Hematopoietic multipotent progenitor cell treated with erythropoietin and hydrocortisone succinate and interleukin-3 and kit ligand, for 15 days (in vitro differentiated cells): ENCODE measurements at regions not wholly inside any gene's neighbourhood (a gene's known extent, or its start where the extent isn't known, plus 50 kb on each side); places are given as distances from the start of the nearest gene placed in this dataset.
A peak's percentile ranks its signal among the peaks of the same experiment; 100 is the strongest.

Source experiments
- DNase-seq: peaks from one replicate; pipeline ENCODE4 v3.0.0-alpha.2; 2015; ENCODE audit warnings: low spot score

DNA sequence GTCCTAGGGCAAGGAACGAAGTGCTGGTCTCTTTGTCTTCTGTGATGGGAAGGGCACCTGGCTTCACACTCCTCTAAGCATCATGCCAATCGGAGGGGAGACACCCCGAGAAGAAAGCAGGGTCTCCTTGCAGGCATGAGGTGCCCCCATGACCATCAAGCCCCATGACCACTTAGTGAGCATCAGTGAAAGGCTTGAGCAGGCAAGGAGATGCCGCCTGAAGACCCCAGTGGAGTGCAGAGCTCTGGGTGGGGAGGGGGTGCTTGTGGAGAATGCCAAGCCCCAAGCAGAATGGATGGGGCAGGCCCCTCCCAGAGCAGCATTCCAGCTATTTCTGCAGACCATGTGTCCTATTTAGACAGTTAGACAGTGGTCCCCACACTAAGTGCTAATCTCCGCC lies 232.7 kb upstream of the TNRC6C start:
- DNase-seq = no peak

DNA sequence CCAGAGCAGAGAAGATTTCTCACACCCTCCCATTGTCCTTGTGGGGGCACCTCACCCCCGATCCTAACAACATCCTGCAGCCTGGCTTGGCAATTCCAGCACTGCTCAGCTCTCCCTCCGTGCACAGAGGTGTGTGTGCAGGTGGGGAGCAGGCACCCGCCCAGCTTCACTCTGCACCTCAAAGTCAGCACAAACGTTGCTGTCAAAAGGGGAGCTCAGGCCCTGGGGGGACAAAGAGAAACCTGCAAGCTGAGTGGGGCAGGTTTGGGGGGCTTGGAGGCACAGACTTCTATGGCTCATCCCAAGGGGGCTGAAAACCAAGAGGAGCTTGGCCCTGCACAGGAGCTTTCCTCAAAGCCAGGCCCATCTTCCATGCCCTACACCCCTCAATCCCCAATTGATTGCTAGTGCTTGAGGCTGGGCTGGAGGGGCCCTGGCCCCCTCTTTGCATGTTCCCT lies 231.9 kb upstream of the TNRC6C start:
- DNase-seq = no peak

DNA sequence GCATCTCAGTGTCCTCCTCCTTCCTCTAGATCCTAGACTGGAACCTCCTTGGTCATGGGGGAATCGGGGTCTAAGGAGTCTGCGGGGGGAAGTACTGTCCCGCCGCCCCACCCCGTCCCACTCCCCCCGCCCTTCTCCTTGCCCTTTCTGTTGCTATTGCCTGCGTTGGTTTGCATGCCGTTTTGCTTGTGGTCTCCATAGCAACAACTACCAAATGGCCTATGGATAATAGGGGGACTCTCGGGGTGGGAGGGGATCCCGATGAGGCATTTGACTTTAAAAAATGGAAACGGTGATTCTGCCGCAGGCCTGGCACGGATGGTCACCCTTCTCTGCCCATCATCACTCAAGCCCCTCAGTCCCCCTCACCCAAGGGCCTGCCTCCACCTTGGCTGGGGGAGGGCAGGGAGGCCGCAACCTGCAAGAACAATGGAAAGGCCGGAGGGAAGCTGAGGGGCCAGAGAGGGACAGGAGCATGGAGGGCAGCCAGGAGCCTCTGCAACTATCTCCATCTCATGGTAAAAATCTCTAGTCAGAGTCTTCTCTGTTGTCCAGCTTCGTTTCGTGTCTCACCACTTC lies 231.4 kb upstream of the TNRC6C start:
- no peak for DNase-seq

DNA sequence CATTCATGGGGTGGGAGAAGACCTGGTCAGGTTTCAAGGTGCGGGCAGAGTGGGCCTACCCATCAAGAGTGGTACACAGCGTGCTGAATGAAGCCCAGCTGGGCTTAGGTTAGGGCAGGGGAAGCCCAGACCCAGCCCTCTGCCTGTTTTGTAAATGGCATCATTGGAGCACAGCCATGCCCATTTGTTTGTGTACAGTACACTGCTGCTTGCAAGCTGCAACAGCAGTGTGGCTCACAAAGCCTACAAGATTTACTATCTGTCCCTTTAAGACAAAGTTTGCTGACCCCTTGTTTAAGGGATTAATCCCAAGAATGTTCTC lies 230.1 kb upstream of the TNRC6C start:
- DNase-seq = no peak

DNA sequence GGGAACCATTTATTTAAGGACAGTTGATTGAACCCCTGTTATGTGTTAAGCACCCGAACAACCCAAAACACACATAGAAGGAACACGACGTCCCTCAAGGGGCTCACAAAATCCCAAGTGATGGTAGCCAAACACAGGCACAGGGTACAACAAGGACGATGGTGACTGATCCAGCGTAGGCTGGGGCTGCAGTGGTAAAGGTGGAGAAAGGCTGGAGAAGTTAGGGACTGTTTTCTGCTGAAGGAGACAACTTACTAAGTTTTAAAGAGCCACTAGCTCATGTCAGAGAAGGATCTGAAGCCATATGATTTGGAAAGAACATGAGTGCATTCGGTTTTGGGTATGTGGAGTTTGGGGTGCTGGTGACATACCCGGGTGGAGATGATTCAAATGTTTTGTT lies 229.6 kb upstream of the TNRC6C start:
- no peak for DNase-seq

DNA sequence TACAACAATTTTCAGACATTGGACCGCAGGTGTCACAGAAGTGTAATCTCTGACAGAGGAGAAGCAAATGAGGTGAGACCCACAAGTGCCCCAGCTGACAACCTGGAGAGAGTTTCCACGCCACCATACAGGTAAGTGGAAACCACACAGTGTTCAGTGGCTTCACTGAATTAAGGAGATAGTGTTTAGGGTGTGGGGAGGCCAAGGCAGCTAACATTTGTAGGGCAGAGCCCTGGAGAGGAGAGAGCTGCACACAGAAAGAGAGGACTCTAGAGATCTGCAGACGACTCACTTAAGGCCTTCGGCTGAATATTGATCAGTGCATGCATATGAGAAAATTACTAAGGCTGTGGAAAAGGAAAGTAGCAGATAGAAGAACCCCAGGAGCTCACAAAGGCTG lies 228.9 kb upstream of the TNRC6C start:
- DNase-seq = no peak

DNA sequence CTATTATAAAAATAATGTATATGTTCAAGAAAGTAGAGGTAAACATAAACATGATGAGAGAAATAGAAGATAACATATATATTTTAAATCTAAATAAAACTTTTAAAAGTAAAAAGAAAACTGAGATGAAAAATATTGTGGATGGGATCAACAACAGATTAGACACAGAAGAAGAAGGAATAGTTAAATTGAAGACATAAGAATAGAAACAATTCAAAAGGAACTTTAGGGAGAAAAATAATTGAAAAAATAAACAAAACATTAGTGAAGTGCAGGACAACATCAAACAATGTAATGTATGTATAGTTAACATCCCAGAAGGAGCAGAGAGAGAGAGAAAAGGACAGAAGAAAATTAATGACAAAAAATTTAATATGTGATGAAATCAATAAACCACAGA lies 228.1 kb upstream of the TNRC6C start:
- no peak for DNase-seq

DNA sequence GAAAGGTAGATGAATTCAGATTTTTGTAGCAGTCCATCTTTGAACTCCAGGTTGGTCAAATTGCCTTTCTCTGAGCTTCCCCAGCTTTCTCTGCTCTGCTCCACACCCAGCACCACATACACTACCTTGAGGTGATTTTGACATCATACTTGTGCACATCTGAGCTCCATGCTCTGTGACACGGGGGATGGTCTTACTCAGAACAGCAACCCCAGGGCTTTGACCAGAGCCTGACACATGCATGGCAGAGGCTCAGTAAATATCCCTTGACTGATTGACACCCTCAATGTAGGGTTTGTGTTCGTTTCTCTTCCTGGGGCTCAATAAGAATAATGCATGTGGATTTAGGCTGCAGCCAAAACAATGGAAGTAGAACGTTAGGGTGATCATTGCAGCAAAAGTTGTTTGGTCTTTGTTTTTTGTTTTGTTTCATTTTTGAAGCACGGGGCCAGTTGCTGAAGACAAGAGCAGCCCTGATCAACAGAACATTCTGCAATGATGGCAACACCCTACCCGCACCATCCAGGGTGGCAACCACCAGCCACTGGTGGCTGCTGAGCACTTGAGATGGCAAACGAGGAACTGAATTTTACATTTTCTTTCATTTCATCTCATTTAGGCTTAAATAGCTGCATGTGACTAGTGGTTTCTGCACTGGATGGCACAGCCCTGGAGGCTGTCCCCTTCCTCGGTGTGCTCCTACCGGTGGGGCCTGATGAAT lies 224.8 kb upstream of the TNRC6C start:
- no peak for DNase-seq

DNA sequence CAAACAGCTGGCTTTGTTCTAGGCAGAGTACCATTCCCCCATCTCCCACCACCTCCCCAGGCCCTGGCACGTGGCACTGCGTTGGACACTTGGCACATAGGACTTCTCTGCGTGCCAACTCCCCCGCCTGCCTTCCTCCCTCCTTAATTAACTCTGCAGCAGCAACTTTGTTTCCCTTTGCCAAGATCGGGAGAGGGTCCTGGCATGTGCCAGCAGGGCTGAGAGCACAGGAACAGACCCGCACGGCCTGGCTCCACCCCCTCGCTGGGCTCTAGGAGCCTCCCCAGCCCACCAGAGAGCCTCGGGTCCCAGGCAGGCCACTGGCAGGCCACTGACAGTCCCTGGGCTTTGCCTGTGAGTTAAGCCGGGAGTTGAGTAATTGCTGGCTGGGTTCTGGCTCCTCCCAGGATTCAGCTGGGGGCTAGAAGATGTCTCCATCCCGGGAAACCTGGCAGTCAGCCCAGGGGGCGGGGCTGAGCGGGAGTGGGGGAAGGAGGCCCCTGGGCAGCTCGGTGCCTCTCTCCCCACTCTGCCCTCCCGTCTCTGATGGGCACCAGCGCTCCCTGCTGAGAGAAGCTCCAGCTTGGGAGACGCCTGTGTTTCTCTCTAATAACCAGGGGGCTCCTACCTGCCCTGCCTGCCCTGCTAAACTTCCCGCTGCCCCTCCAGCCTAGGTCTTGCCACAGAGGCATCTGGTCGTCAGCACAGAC lies 224.0 kb upstream of the TNRC6C start:
- no peak for DNase-seq

DNA sequence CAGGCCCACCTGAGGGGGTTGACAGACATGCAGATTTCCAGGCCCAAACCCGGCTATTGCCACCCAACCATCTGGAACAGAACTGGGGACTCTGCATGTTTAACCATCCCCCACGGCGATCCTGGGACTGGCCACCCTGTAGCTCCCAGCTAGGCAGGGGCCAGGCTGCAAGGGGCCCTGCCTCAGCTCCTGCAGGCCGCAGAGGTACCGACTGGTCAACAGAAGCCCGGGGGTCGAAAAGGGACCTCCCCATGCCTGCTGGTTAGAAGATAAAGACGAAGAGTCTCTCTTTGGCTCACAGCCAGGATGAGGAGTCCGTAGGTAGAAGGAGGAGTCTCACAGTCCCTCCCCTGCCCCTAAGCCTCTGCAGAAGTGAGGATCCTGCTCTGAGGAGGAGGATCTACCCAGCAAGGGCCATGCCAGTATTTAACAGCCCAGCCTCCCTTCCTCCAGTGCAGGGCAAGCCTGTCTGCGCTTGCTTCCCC lies 223.4 kb upstream of the TNRC6C start:
- DNase-seq = peak; percentile 72

DNA sequence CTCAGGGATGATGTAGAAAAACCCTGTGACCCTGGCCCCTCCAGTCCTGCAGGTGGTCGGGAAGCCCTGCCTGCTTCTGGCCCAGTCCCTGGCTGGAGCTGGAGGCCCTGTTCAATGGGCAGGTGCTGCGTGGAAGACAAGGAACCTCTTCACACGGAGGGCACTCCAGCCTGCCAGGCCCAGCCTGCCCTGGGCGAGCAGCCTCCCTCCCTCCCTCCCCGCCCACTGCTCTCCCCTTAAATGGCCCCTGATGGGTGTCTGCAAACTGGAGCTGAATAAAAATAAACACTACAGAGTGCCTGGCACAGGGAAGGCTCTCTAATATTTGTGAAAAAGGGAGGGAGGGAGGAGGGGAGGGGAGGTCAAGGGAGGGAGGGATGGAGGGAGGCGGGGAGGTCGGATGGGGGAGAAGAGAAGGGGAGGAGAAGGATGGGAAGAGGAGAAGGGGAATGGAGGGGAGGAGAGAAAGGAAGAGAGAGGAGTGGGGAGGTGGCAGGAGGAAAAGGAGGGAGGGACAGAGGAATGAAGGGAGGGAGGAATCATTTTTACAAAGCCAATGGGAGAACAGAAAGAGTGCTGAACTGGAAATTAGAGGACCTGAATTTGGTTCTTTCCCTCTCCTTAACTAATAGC lies 222.8 kb upstream of the TNRC6C start:
- DNase-seq = no peak

DNA sequence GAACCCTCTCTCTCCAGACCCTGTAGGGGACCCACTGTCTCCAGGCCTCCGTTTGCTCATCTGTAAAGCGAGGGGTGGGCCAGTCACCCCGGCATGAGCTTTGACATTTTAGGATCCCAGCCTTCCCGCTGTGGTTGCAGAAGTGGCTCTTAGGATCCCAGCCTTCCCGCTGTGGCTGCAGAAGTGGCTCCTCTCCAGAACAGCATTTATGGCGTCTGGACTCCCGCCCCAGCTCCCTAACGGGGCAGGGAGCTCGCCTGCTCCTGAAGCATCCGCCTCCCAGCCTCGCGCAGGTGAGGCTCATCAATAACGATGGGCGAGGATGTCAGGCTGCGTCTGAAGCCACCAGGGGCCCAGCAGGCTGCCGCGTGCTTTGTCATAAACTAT lies 222.3 kb upstream of the TNRC6C start:
- no peak for DNase-seq

DNA sequence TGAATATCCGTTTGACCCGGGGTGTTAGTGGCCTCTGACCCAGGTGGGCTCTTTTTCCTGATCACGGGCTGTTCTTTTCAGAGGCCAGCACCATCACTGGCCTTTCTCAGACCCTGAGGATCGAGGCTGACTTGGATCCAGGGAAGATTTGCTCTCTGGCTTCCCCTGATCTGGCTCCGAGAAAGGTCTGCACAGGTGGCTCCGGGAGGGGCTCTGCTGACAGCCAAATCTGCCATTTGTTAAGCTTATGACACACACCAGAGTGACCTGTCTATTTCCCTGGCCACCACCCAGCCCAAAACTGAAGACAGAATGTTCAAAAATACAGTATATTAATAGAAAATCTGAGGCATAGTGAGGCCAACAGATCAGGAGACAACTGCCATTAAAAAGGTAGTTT lies 221.8 kb upstream of the TNRC6C start:
- no peak for DNase-seq

DNA sequence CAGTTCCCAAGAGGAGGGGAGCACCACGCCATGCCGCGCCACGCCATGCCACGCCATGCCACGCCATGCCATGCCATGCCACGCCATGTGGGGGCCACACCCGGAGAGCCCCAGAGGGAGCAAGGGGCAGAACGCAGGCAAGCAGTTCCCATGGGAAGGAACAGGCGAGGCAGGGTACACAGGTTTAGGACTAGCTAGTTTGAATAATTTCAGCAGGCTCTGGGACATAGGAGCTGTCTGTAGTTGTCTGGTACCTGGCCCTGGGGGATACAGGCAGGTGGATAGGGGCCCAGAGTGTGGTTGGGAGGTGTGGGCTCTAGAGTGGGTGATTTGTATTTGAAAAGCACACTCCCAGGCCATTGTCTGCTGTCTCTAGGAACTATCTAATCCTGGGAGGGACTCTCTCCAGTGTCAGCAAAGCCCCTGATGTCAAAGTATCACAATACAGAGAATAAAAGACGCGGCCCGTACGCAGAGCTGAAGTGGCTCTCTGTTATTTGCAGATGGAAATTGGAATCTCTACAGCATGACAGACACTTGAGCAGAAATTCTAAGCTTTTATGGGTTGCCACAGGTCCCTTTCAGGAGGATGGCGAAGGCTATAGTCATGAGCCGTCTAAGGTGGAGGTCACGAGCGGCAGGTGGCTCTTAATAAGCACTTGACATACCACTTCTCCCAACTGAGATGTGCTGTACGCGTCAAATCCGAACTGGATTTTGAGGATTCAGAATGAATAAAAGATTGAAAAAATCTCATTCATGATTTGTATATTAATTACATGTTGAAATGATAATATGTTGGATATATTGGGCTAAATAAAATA lies 220.8 kb upstream of the TNRC6C start:
- DNase-seq = no peak

DNA sequence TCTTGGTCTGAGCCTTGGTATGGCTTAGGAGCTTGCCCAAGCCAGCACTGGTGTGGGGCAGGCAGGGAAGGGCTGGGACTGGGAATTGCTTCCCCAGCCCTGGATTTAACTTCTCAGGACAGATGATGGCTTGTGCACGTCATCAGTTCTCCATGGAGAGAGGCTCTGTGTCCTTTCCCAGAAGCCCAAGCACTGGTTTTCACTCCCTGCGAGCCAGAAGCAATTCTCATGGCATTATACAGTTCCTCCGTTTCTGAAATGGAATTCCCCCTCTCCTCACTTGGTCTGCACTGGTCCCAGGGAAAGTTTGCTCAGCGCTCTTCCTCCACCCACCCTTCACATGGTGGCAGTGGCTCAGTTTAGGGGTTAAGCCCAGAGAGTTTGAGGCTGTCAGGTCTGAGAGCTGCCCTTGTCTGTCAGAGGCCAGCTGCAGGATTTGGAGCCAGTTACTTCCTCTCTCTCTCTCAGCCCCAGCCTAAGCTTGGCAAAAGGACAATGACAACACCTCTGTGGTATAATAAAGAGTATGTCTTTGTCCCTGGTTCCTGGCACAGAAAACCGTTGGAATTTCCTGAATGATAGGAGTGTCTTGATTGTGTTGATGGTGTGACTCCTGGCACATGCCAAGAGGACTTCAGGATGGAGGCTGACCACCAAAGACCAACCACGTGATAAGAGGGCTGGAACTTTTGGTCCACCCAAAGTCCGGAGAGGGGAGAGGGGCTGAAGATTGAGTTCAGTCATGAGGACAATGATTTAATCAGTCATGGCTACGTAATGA lies 219.6 kb upstream of the TNRC6C start:
- DNase-seq = no peak

DNA sequence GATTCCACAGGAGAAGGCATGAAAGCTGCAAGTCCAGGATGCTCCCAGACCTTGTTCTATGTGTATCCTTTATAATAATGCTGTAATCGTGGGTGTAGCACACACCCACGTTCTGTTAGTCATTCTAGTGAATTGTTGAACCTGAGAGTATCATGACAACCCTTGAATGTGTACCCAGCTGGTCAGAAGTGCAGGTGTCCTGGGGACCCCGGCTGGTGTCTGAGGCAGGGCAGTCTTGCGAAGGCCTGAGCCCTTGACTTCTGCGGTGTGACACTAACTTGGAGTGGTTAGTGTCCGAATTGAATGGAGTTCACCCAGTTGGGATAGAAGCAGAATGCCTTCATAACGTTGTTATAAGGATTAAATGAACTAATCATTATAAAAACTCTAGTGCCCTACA lies 218.0 kb upstream of the TNRC6C start:
- DNase-seq = no peak

DNA sequence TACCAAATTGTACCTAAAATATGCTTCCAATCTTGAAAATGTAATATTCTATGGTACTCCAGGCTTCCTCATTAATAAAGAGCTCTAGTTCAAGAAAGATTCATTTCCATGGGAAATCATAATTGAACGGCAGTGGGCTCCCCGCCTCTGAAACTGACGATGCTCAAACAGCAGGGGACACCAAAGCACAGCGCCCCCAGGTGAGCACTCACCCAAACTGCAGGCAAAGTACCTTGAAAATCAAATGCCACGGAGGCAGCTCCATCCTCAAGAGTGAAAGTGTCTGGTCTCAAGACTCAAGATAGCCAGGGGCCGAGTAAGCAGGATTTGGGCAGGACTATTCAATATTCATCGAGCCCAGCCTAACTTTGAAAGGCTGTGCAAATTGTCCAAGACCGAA lies 217.4 kb upstream of the TNRC6C start:
- peak; percentile 37 for DNase-seq

DNA sequence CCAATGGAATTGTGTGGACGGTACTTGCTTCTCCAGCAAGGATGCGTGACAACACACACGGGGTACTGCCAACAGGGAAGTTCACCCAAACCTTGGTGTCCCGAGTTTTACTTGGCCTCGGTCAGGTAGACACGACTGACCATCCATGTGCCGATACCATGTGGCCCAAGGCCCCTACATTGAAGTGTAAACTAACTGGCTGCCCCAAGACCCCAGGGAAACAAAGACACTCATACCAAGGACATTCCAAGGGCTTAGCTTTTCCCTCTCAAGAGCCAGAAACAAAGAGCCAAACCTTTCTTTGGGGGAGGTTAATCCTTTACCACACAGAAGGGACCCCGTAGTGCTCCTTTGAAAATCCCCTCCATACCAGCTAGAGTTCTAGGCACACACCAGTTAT lies 215.9 kb upstream of the TNRC6C start:
- no peak for DNase-seq

DNA sequence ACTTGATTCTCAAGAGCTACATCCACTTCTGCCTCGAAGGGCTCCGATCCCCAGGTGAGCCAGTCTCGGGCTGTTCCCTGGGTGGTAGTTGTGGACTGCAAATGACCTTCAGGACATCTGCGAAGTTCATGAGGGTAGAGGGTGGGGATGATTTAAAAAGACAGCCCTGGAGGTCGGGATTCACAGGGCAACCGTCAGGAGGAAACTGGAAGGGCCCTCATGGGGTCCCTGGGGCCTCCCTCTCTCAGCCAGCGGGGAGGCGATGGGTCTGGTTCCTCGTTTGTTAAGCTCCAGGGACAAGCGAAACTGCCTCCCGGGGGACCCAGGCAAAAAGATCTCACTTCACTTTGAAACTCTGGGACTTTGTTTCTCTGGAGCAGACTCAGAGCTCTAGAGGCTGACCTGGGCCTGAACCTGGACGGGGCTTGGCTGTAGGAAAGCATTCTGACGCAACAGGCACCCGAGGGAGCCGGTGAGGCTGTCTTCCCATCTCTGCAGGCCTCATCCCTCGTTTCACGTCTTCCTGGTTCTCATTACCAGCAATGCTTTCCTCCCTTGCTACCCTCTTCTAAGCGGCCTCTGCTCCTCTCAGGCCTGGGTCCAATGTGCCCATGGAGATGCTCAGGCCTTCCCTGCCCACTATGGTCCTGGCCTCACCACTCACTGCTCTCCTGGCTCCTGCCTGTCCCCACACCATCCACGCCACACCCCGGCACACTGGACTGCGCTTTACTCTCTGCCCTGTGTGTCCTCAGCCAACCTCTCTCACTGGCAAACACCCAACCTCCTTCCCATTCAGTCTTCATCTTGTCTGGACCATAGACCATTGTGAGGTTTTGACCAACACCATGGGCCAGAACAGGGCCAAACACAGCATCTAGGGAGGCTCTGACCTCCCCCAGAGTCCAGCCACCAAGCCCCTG lies 214.2 kb upstream of the TNRC6C start:
- DNase-seq = no peak

DNA sequence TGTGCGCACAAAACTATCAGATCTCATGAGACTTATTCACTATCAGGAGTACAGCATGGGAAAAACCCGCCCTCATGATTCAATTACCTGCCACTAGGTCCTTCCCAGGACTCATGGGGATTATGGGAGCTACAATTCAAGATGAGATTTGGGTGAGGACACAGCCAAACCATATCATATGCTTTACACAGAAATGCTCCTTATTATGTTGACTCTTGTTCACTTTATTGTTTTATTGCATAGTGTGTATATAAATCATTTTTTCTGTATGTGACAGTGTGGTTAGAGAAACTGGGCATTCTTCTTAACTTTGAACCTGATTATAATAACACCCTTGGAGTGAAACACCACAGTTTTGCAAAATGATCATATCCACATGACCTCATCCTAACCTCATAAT lies 212.8 kb upstream of the TNRC6C start:
- no peak for DNase-seq
